Hematopoietic multipotent progenitor cell treated with erythropoietin and hydrocortisone succinate and interleukin-3 and kit ligand, for 8 days (in vitro differentiated cells): ENCODE measurements at regions not wholly inside any gene's neighbourhood (a gene's known extent, or its start where the extent isn't known, plus 50 kb on each side); places are given as distances from the start of the nearest gene placed in this dataset.
"Not testable (repeated sequence)": the region's sequence is repeated elsewhere in the genome, so short reads cannot be mapped to it uniquely, and the experiment has no call there.

ENCODE experiments used
- DNase-seq: peaks from one replicate; pipeline ENCODE4 v3.0.0-alpha.2; 2015

- DNase-seq = no peak
These were observed 269.2 kb upstream of the MAOA start for GRCh38 chrX:43386875-43387274.

- DNase-seq = no peak
These were observed 250.9 kb upstream of the MAOA start for GRCh38 chrX:43405191-43405590.

DNA sequence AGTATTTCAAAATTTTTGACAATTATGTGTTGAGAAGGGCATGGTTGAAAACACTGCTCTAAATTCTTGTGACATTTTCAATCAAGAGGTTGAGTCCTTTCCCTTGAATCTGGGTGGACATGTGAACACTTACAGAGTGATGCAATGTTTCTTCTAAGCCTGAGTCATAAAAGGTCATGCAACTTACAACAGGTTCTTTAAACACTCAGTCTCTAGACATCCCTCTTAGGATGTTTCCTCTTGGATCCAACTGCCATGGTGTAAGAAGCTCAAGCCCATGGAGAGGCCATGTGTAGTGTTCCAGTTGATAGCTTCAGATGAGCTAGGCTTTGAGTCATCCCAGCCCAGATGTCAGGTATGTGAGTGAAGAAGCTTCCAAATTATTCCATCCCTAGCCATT lies 232.2 kb upstream of the MAOA start:
- DNase-seq = no peak

- DNase-seq = no peak
These were observed 219.6 kb upstream of the MAOA start for GRCh38 chrX:43436517-43436916.

- no peak for DNase-seq
These were observed 209.3 kb upstream of the MAOA start for GRCh38 chrX:43446752-43447151.

GRCh38 chrX:43448688-43449087 lies 207.4 kb upstream of the MAOA start:
- no peak for DNase-seq

DNA sequence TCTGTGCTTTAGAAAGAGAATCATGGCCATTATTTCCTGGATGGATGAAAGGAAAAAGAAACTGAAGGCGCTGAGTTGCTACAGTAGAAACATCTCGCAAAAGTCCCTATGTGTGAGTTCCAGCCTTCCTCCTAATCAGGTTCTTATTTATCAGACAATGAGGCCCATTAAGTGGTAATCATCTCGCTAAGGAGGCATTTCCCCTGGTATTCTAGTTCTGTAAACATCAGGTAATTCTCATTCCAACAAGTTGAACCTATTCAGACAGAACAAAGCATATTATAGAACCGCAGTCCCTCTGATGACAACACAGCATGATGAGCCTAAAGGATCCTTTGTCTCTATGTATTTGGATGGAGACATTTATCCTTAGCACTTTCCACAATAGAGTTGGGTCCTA lies 205.7 kb upstream of the MAOA start:
- no peak for DNase-seq

DNA sequence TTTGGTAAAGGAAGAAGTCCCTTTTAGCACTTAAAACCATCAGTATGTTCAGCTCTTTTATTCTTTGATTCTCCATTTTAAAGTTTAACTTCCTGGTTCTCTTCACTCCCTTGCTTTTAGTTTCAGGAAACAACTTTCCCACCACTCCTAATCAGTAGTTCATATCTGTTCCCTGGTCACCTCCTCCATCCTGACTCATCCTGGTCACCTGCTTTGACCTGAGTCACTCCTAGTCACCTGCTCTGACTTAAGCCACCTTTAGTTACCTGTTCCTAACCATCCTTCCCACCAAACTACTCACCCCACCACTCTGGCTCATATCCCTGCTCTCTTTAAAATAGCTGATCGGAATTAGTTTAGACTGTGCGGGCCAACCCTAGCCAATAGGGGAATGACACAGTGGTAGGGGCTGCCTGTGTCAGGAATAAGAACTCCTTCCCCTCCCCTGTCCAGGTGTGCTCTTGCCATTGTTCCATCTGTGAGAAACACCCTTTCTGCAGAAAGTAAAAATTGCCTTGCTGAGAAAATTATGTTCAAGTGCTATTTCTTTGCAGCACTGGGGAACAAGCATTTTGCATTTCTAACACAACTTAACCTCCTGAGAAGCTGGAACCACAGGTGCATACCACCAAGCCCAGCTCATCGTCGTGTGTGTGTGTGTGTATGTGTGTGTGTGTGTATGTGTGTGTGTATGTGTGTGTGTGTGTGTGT lies 204.0 kb upstream of the MAOA start:
- not testable (repeated sequence) for DNase-seq

- no peak for DNase-seq
These were observed 200.0 kb upstream of the MAOA start for GRCh38 chrX:43456063-43456462.

- DNase-seq = no peak
These were observed 199.2 kb upstream of the MAOA start for GRCh38 chrX:43456906-43457305.

DNA sequence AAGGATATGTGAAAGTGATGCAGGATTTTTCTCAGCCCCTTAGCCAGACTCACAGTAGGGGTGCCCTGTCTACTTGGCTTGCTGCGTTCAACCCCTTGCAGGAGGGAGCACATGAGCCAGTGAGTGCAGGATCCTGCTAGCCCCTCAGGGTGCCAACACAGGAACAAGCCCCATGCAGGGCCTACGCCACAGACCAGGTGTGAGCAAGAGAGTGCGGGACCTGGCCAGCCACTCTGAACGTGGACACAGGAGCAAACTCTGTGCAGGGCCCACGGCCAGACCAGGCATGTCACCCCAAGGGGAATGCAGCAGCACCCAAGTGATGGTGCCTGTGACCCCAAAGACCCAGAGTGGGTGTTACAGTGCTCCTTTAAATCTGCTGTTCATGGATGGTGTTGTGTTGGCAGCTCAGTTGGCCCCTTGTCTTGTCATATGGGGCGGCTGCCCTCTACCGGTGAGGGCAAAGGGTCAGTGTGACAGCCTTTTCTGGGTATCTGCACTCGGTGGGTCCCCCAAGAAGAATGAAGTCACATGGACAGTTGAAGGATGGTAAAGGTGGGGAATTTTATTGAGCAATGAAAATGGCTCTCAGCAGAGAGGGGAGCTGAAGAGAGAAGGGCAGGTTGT lies 188.4 kb upstream of the MAOA start:
- no peak for DNase-seq

- no peak for DNase-seq
These were observed 186.6 kb upstream of the MAOA start for GRCh38 chrX:43469391-43470054.

DNA sequence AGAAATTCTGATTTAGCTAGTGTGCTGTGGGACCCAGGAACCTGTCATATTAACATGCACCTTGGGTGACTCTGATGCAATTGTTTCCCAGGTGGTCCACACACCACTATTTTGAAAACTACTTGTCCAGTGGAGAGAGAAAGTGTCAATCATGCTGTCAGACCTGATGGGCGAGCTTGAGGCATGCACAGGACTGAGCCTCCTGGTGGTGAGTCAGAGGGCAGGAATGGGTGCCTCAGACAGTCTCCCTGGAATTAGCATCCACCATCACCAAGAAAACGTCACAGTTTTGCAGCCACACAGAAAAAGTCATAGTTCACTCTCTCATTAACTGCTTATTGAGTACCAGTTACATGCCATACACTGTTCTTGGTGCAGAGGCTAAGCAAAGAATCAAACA lies 181.8 kb upstream of the MAOA start:
- DNase-seq = no peak

DNA sequence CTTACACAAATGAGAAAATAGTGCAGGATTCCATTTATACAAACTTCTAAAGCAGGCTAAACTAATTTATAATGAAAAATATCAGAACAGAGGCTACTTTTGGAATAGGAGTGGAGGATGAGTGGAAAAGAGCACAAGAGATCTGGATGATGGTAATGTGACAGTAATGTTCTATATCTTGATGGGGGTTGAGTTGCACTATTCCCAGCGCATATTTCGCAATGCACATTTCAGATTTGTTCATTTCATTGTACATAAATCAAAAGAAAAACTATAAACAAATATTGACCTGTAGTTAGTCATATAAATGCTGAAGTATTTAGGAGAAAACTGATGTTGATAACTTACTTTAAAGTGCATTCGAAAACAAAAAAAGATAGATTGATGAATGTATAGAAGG lies 177.0 kb upstream of the MAOA start:
- DNase-seq = no peak

GRCh38 chrX:43479850-43480249 lies 176.2 kb upstream of the MAOA start:
- DNase-seq = no peak

DNA sequence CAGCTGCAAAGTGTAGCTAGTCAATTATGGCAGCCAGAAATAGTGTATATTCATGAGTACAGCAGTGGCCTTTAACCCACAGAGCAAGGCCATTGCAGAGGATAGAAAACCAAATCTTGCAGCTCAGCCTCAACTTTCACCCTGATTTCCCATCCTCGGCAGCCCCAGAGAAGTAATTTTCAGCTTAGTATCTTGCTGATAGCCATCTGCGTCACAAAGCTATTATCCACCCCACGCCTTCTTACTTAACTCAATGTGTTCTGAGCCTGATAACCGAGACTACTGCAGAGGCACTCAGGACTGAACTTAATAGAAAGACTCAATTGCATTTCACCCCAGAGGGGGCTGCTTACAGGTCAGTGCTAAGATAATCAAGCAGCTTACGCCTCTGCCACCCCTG lies 174.5 kb upstream of the MAOA start:
- DNase-seq = no peak

GRCh38 chrX:43493756-43494155 lies 162.3 kb upstream of the MAOA start:
- DNase-seq = no peak

- no peak for DNase-seq
These were observed 155.9 kb upstream of the MAOA start for GRCh38 chrX:43500246-43500645.

GRCh38 chrX:43500996-43501694 lies 155.0 kb upstream of the MAOA start:
- DNase-seq = no peak

- no peak for DNase-seq
These were observed 151.7 kb upstream of the MAOA start for GRCh38 chrX:43504394-43504793.

DNA sequence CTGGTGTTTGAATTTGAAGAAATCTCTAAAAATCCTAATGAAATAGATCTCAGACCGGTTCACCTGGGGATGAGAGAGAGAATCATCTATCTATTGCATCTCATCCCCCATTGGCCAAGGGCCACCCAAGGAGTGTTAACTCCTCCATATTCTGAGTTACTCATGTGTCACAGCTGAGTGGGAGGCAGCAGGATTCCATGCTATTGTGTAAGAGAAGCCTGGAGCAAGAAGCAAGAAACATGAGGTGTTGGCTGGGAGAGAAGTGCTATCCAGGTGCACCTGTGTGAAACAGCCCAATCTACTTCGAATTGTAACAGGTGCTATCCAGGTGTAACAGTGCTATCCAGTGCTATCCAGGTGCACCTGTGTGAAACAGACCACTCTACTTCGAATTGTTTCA lies 150.3 kb upstream of the MAOA start:
- no peak for DNase-seq

DNA sequence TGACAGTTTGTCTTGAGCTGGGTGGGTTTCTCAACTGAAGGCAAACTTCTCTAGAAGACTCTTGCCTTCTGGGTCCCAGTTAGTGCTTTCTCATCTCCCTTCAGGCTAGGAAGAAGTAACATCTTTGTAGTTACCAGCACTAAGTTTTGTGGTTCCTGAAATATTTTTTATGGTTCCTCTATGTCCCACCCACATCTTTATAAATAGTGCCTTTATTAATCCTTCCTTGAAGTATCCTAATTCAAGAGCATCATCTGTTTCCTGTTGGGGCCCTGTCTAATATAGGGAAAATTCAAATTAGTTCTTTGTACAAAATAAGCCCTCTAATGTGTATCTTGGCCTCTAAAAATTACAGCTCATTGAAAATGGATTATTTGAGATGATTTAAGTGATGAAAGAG lies 147.4 kb upstream of the MAOA start:
- DNase-seq = no peak

DNA sequence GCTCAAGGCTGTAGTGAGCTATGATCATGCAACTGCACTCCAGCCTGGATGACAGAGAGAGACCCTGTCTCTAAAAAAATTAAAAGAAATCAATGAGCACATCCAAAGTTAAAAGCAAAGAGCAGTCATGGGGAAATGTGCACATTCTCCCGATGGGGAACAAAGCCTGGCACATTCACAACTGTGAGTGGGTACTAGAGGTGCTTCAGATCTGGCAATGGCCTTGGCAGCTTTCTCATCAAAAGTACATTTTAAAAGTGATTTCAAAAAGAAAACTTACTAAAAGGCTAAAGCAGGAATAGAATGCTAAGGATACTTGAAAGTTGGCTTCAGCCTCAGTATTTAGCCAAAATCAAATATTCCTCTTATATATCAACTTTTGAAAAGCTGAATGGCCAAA lies 145.9 kb upstream of the MAOA start:
- DNase-seq = no peak

GRCh38 chrX:43513085-43513484 lies 143.0 kb upstream of the MAOA start:
- DNase-seq = no peak
